GM23338 (cell line): ENCODE measurements at regions not wholly inside any gene's neighbourhood (a gene's known extent, or its start where the extent isn't known, plus 50 kb on each side); places are given as distances from the start of the nearest gene placed in this dataset.

ENCODE experiments used
- ATAC-seq: fragments of 200-7000 bp; cut with Tn5 transposase; 3 replicates; pipeline ENCODE4 v1.9.1; 2020
- DNase-seq: peaks from one replicate; pipeline ENCODE4 v3.0.0-alpha.2; 2015; ENCODE audit warnings: low spot score
- H2AFZ ChIP-seq: fragments of 200-600 bp; sonication (generic); 2 replicates; pipeline ENCODE4 v1.8.0; 2016; ENCODE audit warnings: antibody characterized with exemption, mild to moderate bottlenecking, moderate library complexity
- H3F3A ChIP-seq: fragments of 200-600 bp; sonication (generic); replicated peaks from 2 replicates; pipeline ENCODE4 v1.8.0; 2017; ENCODE audit warnings: antibody characterized with exemption, mixed run types, low read depth
- H3K27ac ChIP-seq: fragments of 200-600 bp; sonication (generic); 2 replicates; pipeline ENCODE4 v1.6.1; 2016; ENCODE audit warnings: low read depth
- H3K27me3 ChIP-seq: fragments of 200-600 bp; sonication (generic); 2 replicates; pipeline ENCODE4 v1.8.0; 2016; ENCODE audit warnings: mild to moderate bottlenecking, mixed run types, moderate library complexity; ENCODE audit not compliant: insufficient read depth
- H3K36me3 ChIP-seq: fragments of 200-600 bp; sonication (generic); 2 replicates; pipeline ENCODE4 v1.8.0; 2016; ENCODE audit warnings: mild to moderate bottlenecking; ENCODE audit not compliant: insufficient read depth
- H3K4me1 ChIP-seq: fragments of 200-600 bp; sonication (generic); 2 replicates; pipeline ENCODE4 v1.8.0; 2016; ENCODE audit warnings: mild to moderate bottlenecking, moderate library complexity; ENCODE audit not compliant: insufficient read depth
- H3K4me2 ChIP-seq: fragments of 200-600 bp; sonication (generic); 2 replicates; pipeline ENCODE4 v1.7.1; 2017; ENCODE audit warnings: mixed run types
- H3K4me3 ChIP-seq: fragments of 200-600 bp; sonication (generic); 2 replicates; pipeline ENCODE4 v1.6.1; 2016; ENCODE audit warnings: mixed run types
- H3K79me2 ChIP-seq: fragments of 200-600 bp; sonication (generic); replicated peaks from 2 replicates; pipeline ENCODE4 v1.8.0; 2017; ENCODE audit warnings: mild to moderate bottlenecking; ENCODE audit not compliant: insufficient read depth
- H3K9me2 ChIP-seq: fragments of 200-600 bp; sonication (generic); 2 replicates; pipeline ENCODE4 v1.8.0; 2017; ENCODE audit not compliant: insufficient read depth
- H4K20me1 ChIP-seq: fragments of 200-600 bp; sonication (generic); replicated peaks from 2 replicates; pipeline ENCODE4 v1.8.0; 2017; ENCODE audit warnings: mild to moderate bottlenecking; ENCODE audit not compliant: insufficient read depth
- H3K27ac Mint-ChIP-seq: 2 replicates; pipeline ENCODE4 v1.8.0; 2020; ENCODE audit warnings: inconsistent platforms, mild to moderate bottlenecking, moderate library complexity, mixed read lengths
- H3K27me3 Mint-ChIP-seq: 3 replicates; pipeline ENCODE4 v1.8.0; 2022; ENCODE audit warnings: low read depth, mild to moderate bottlenecking, moderate library complexity, mixed read lengths, inconsistent platforms; ENCODE audit not compliant: insufficient read depth, poor library complexity
- H3K36me3 Mint-ChIP-seq: 3 replicates; pipeline ENCODE4 v1.8.0; 2021; ENCODE audit warnings: low read depth, mild to moderate bottlenecking, inconsistent platforms, moderate library complexity, mixed read lengths
- H3K4me1 Mint-ChIP-seq: 3 replicates; pipeline ENCODE4 v1.8.0; 2020; ENCODE audit warnings: mild to moderate bottlenecking, inconsistent platforms, mixed read lengths
- H3K4me3 Mint-ChIP-seq: 3 replicates; pipeline ENCODE4 v1.8.0; 2021; ENCODE audit warnings: moderate library complexity, mild to moderate bottlenecking, inconsistent platforms, mixed read lengths
- H3K9me3 Mint-ChIP-seq: 3 replicates; pipeline ENCODE4 v1.8.0; 2020; ENCODE audit warnings: moderate library complexity, mild to moderate bottlenecking, inconsistent platforms, mixed read lengths
- CREB1 ChIP-seq: fragments of 250-450 bp; sonication (Bioruptor Pico); IDR thresholded peaks from 2 replicates; pipeline ENCODE4 v1.5.0; 2020; ENCODE audit warnings: low read depth, mild to moderate bottlenecking, moderate library complexity
- ETS1 ChIP-seq: IDR thresholded peaks from 2 replicates; pipeline ENCODE4 v1.6.1; 2016; ENCODE audit warnings: antibody characterized with exemption
- EZH2phosphoT487 ChIP-seq: fragments of 200-600 bp; sonication (generic); IDR thresholded peaks from one replicate; pipeline ENCODE4 v1.8.1; 2018; ENCODE audit warnings: antibody characterized with exemption; ENCODE audit not compliant: unreplicated experiment
- JUNB ChIP-seq: IDR thresholded peaks from one replicate; pipeline ENCODE4 v1.6.1; 2016; ENCODE audit warnings: antibody characterized with exemption; ENCODE audit not compliant: unreplicated experiment
- NANOG ChIP-seq: IDR thresholded peaks from 2 replicates; pipeline ENCODE4 v1.6.1; 2016; ENCODE audit warnings: antibody characterized with exemption, borderline replicate concordance
- POLR2AphosphoS5 ChIP-seq: IDR thresholded peaks from 2 replicates; pipeline ENCODE4 v1.6.1; 2016; ENCODE audit warnings: antibody characterized with exemption, low read depth
- REST ChIP-seq: IDR thresholded peaks from one replicate; pipeline ENCODE4 v1.6.1; 2018; ENCODE audit warnings: antibody characterized with exemption; ENCODE audit not compliant: unreplicated experiment
- ZNF114 ChIP-seq: fragments of 250-450 bp; sonication (Bioruptor Pico); IDR thresholded peaks from 2 replicates; pipeline ENCODE4 v1.5.0; 2020; ENCODE audit warnings: mild to moderate bottlenecking, moderate library complexity
- ZNF331 ChIP-seq: fragments of 250-450 bp; sonication (Bioruptor Pico); IDR thresholded peaks from 2 replicates; pipeline ENCODE4 v1.5.0; 2020; ENCODE audit warnings: low read depth, mild to moderate bottlenecking, moderate library complexity
- TF ChIP-seq, protein P1 (sequence below): fragments of 250-450 bp; sonication (Bioruptor Pico); IDR thresholded peaks from 2 replicates; pipeline ENCODE4 v1.5.0; 2020; ENCODE audit warnings: mild to moderate bottlenecking, moderate library complexity
- TF ChIP-seq, protein P2 (sequence below), 2 experiments: fragments of 200-600 bp in 1 of 2; sonication (generic) in 1 of 2; conservative IDR thresholded peaks; 2 replicates each; pipeline versions ENCODE4 v1.5.1 to v1.6.1; 2016 to 2017; ENCODE audit warnings: antibody characterized with exemption in 2 of 2, low read depth in 2 of 2, mild to moderate bottlenecking in 2 of 2, moderate library complexity in 1 of 2

DNA sequence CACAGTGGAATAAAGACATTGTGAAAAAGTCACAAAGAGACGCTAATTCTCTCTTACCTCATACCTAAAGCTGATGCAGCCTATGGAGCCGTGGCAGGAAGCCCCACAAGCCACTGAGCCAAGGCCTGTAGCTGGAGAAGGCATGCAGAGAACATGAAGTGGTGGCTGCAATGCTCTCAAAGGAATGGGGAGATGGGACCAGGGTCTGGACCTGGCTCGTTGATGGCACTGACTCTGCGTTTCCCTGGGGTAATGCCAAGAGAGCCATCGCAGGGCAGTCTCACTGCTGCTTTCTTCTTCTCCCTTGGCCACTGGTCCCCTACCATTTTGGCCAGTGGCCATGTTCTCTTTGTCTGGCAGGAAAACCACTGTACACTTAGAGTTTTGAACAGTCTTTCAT, 329.9 kb upstream of the ZMIZ1 start (continued):
- TF ChIP-seq POLR2AphosphoS5 (no peak), ZNF331 (CRISPR knock-in tag) (no peak)
- TF ChIP-seq, protein P1, sequence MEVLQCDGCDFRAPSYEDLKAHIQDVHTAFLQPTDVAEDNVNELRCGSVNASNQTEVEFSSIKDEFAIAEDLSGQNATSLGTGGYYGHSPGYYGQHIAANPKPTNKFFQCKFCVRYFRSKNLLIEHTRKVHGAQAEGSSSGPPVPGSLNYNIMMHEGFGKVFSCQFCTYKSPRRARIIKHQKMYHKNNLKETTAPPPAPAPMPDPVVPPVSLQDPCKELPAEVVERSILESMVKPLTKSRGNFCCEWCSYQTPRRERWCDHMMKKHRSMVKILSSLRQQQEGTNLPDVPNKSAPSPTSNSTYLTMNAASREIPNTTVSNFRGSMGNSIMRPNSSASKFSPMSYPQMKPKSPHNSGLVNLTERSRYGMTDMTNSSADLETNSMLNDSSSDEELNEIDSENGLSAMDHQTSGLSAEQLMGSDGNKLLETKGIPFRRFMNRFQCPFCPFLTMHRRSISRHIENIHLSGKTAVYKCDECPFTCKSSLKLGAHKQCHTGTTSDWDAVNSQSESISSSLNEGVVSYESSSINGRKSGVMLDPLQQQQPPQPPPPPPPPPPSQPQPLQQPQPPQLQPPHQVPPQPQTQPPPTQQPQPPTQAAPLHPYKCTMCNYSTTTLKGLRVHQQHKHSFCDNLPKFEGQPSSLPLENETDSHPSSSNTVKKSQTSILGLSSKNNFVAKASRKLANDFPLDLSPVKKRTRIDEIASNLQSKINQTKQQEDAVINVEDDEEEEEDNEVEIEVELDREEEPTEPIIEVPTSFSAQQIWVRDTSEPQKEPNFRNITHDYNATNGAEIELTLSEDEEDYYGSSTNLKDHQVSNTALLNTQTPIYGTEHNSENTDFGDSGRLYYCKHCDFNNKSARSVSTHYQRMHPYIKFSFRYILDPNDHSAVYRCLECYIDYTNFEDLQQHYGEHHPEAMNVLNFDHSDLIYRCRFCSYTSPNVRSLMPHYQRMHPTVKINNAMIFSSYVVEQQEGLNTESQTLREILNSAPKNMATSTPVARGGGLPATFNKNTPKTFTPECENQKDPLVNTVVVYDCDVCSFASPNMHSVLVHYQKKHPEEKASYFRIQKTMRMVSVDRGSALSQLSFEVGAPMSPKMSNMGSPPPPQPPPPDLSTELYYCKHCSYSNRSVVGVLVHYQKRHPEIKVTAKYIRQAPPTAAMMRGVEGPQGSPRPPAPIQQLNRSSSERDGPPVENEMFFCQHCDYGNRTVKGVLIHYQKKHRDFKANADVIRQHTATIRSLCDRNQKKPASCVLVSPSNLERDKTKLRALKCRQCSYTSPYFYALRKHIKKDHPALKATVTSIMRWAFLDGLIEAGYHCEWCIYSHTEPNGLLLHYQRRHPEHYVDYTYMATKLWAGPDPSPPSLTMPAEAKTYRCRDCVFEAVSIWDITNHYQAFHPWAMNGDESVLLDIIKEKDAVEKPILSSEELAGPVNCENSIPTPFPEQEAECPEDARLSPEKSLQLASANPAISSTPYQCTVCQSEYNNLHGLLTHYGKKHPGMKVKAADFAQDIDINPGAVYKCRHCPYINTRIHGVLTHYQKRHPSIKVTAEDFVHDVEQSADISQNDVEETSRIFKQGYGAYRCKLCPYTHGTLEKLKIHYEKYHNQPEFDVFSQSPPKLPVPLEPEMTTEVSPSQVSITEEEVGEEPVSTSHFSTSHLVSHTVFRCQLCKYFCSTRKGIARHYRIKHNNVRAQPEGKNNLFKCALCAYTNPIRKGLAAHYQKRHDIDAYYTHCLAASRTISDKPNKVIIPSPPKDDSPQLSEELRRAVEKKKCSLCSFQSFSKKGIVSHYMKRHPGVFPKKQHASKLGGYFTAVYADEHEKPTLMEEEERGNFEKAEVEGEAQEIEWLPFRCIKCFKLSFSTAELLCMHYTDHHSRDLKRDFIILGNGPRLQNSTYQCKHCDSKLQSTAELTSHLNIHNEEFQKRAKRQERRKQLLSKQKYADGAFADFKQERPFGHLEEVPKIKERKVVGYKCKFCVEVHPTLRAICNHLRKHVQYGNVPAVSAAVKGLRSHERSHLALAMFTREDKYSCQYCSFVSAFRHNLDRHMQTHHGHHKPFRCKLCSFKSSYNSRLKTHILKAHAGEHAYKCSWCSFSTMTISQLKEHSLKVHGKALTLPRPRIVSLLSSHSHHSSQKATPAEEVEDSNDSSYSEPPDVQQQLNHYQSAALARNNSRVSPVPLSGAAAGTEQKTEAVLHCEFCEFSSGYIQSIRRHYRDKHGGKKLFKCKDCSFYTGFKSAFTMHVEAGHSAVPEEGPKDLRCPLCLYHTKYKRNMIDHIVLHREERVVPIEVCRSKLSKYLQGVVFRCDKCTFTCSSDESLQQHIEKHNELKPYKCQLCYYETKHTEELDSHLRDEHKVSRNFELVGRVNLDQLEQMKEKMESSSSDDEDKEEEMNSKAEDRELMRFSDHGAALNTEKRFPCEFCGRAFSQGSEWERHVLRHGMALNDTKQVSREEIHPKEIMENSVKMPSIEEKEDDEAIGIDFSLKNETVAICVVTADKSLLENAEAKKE (CRISPR knock-in tag), result no peak

GRCh38 chr10:78739444-78740053, 329.2 kb upstream of the ZMIZ1 start:
- no peak overlapping the region; the same call in 1 of the 2 replicates for H3K27ac Mint-ChIP-seq
- H3K9me3 Mint-ChIP-seq, result no peaks in the 10 kb centered on the region
- Histone ChIP-seq H2AFZ (no peak overlapping the region), H3K4me3 (no peak overlapping the region), H3K9me2 (peaks cover 11% of the 10 kb centered on the region; the same call in 1 of the 2 replicates), H3K4me2 (peak overlapping the region; percentile 26; the same call in 1 of the 2 replicates), H3K27ac (no peak overlapping the region), H3K79me2 (no peaks in the 10 kb centered on the region), H3K4me1 (peaks cover 8% of the 10 kb centered on the region), H3K36me3 (no peaks in the 10 kb centered on the region), H3K27me3 (no peaks in the 10 kb centered on the region), H3F3A (no peaks in the 10 kb centered on the region), H4K20me1 (no peaks in the 10 kb centered on the region)
- DNase-seq (peak; percentile 27), ATAC-seq (peak; percentile 53)
- TF ChIP-seq JUNB, result no peak
- no peak for TF ChIP-seq EZH2phosphoT487
- TF ChIP-seq ZNF114, result no peak
- no peak for TF ChIP-seq CREB1 (CRISPR knock-in tag)
- no peak for TF ChIP-seq NANOG
- no peak for TF ChIP-seq ETS1
- TF ChIP-seq, protein P2, sequence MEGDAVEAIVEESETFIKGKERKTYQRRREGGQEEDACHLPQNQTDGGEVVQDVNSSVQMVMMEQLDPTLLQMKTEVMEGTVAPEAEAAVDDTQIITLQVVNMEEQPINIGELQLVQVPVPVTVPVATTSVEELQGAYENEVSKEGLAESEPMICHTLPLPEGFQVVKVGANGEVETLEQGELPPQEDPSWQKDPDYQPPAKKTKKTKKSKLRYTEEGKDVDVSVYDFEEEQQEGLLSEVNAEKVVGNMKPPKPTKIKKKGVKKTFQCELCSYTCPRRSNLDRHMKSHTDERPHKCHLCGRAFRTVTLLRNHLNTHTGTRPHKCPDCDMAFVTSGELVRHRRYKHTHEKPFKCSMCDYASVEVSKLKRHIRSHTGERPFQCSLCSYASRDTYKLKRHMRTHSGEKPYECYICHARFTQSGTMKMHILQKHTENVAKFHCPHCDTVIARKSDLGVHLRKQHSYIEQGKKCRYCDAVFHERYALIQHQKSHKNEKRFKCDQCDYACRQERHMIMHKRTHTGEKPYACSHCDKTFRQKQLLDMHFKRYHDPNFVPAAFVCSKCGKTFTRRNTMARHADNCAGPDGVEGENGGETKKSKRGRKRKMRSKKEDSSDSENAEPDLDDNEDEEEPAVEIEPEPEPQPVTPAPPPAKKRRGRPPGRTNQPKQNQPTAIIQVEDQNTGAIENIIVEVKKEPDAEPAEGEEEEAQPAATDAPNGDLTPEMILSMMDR (conservative IDR thresholded peaks at IDR 0.05; ENCODE audit: low read depth in 2 of 2), result no peak
- no peak for TF ChIP-seq REST
- H3K4me1 Mint-ChIP-seq, result peaks cover 15% of the 10 kb centered on the region
- no peaks in the 10 kb centered on the region for H3K36me3 Mint-ChIP-seq
- no peak overlapping the region for H3K4me3 Mint-ChIP-seq
- H3K27me3 Mint-ChIP-seq, result peaks cover 13% of the 10 kb centered on the region
